IMR-90 (cell line): ENCODE measurements at regions not wholly inside any gene's neighbourhood (a gene's known extent, or its start where the extent isn't known, plus 50 kb on each side); places are given as distances from the start of the nearest gene placed in this dataset.

Source experiments
- ATAC-seq: fragments of 200-7000 bp; cut with Tn5 transposase; 2 replicates; pipeline ENCODE4 v1.9.1; 2020; ENCODE audit warnings: low read depth, mild to moderate bottlenecking, moderate library complexity
- BruUV-seq: library from RNA; stranded (reverse); fragments of 400-500 nt; replicated peaks from 2 replicates; lab custom pipeline; 2021; lab: Mats Ljungman, UMichigan
- CTCF ChIA-PET: fragments of 300-600 bp; formaldehyde crosslinking; extraction: SDS; loops from one replicate; lab custom pipeline; 2021; ENCODE audit warnings: antibody characterized with exemption; lab: Yijun Ruan, JAX
- POLR2A ChIA-PET: fragments of 300-600 bp; sonication (Branson Sonifier 250); formaldehyde crosslinking; loops from one replicate; lab custom pipeline; 2022; ENCODE audit warnings: antibody characterized with exemption; ENCODE audit not compliant: unreplicated experiment; lab: Charles Lee
- DNase-seq: peaks from one replicate; pipeline ENCODE4 v3.0.0; 2013
- H2AFZ ChIP-seq: replicated peaks from 2 replicates; pipeline ENCODE3; 2013; ENCODE audit warnings: low read length, mild to moderate bottlenecking; ENCODE audit not compliant: poor library complexity
- H2AK5ac ChIP-seq: 2 replicates; pipeline ENCODE4 v1.6.1; 2013; ENCODE audit warnings: low read depth, low read length, inconsistent platforms
- H2AK9ac ChIP-seq: replicated peaks from 2 replicates; pipeline ENCODE3; 2013; ENCODE audit warnings: mild to moderate bottlenecking, low read depth, low read length, moderate library complexity; ENCODE audit not compliant: poor library complexity
- H2BK120ac ChIP-seq: 2 replicates; pipeline ENCODE4 v1.6.1; 2013; ENCODE audit warnings: low read depth, low read length, inconsistent platforms
- H2BK15ac ChIP-seq: 3 replicates; pipeline ENCODE4 v1.6.1; 2013; ENCODE audit warnings: low read depth, low read length, inconsistent platforms
- H2BK20ac ChIP-seq: 2 replicates; pipeline ENCODE4 v1.6.1; 2013; ENCODE audit warnings: low read depth, mild to moderate bottlenecking, inconsistent platforms, low read length, moderate library complexity
- H2BK5ac ChIP-seq: 2 replicates; pipeline ENCODE4 v1.6.1; 2013; ENCODE audit warnings: mild to moderate bottlenecking, low read depth, low read length, inconsistent platforms; ENCODE audit not compliant: poor library complexity, severe bottlenecking
- H3K14ac ChIP-seq: replicated peaks from 2 replicates; pipeline ENCODE4 v1.6.1; 2013; ENCODE audit warnings: low read depth, low read length, inconsistent platforms
- H3K18ac ChIP-seq: 2 replicates; pipeline ENCODE4 v1.6.1; 2013; ENCODE audit warnings: low read depth, low read length, control low read depth
- H3K23ac ChIP-seq: 2 replicates; pipeline ENCODE4 v1.6.1; 2013; ENCODE audit warnings: low read depth, low read length, inconsistent platforms
- H3K27ac ChIP-seq: 2 replicates; pipeline ENCODE4 v1.5.1; 2013; ENCODE audit warnings: mild to moderate bottlenecking, control low read depth, low read length; ENCODE audit not compliant: insufficient read depth
- H3K27me3 ChIP-seq: 2 replicates; pipeline ENCODE4 v1.6.1; 2013; ENCODE audit warnings: low read length; ENCODE audit not compliant: control insufficient read depth, insufficient read depth
- H3K36me3 ChIP-seq: 2 replicates; pipeline ENCODE4 v1.6.1; 2013; ENCODE audit warnings: low read length, mixed read lengths; ENCODE audit not compliant: control insufficient read depth, insufficient read depth
- H3K4ac ChIP-seq: 2 replicates; pipeline ENCODE4 v1.6.1; 2013; ENCODE audit warnings: low read depth, low read length, inconsistent platforms
- H3K4me1 ChIP-seq: 2 replicates; pipeline ENCODE4 v1.6.1; 2013; ENCODE audit warnings: low read length, mixed read lengths; ENCODE audit not compliant: control insufficient read depth, insufficient read depth
- H3K4me2 ChIP-seq: 2 replicates; pipeline ENCODE4 v1.6.1; 2013; ENCODE audit warnings: low read depth, mild to moderate bottlenecking, control low read depth, low read length, moderate library complexity
- H3K4me3 ChIP-seq: 2 replicates; pipeline ENCODE4 v1.5.1; 2013; ENCODE audit warnings: low read depth, mild to moderate bottlenecking, control low read depth, low read length, moderate library complexity; ENCODE audit not compliant: insufficient read depth
- H3K56ac ChIP-seq: 2 replicates; pipeline ENCODE4 v1.6.1; 2013; ENCODE audit warnings: low read length, inconsistent platforms; ENCODE audit not compliant: insufficient read depth; ENCODE audit errors: extremely low read depth
- H3K79me1 ChIP-seq, 2 experiments: 2 replicates each; pipeline ENCODE4 v1.6.1; 2013; ENCODE audit warnings: low read length in 2 of 2, inconsistent platforms in 1 of 2, low read depth in 1 of 2
- H3K9ac ChIP-seq: 2 replicates; pipeline ENCODE4 v1.6.1; 2013; ENCODE audit warnings: low read depth, low read length, control low read depth
- H3K9me1 ChIP-seq: 2 replicates; pipeline ENCODE4 v1.6.1; 2013; ENCODE audit warnings: low read length, inconsistent platforms; ENCODE audit not compliant: insufficient read depth
- H3K9me3 ChIP-seq: 2 replicates; pipeline ENCODE4 v1.6.1; 2013; ENCODE audit warnings: low read length; ENCODE audit not compliant: control insufficient read depth, insufficient read depth
- H4K20me1 ChIP-seq: 2 replicates; pipeline ENCODE4 v1.6.1; 2013; ENCODE audit warnings: low read length, inconsistent platforms; ENCODE audit not compliant: insufficient read depth
- H4K5ac ChIP-seq: 2 replicates; pipeline ENCODE4 v1.6.1; 2013; ENCODE audit warnings: mild to moderate bottlenecking, low read depth, low read length, control low read depth
- H4K8ac ChIP-seq, 2 experiments: 2 replicates each; pipeline ENCODE4 v1.6.1; 2013; ENCODE audit warnings: low read depth in 2 of 2, low read length in 2 of 2, control low read depth in 1 of 2, inconsistent platforms in 1 of 2
- H4K91ac ChIP-seq: 2 replicates; pipeline ENCODE4 v1.6.1; 2013; ENCODE audit warnings: low read depth, low read length, inconsistent platforms; ENCODE audit not compliant: insufficient read depth
- CEBPB ChIP-seq: IDR thresholded peaks from 2 replicates; pipeline ENCODE4 v1.6.1; 2012; ENCODE audit warnings: low read depth, low read length, improper control_type of control experiment
- CHD1 ChIP-seq: IDR thresholded peaks from 2 replicates; pipeline ENCODE4 v1.6.1; 2012; ENCODE audit warnings: low read depth, low read length, improper control_type of control experiment
- CTCF ChIP-seq: conservative IDR thresholded peaks from 2 replicates; pipeline ENCODE4 v1.5.1; 2012; ENCODE audit warnings: mild to moderate bottlenecking, low read depth, low read length, improper control_type of control experiment
- ELK1 ChIP-seq: fragments of 150-350 bp; IDR thresholded peaks from 2 replicates; pipeline ENCODE4 v1.6.1; 2016; ENCODE audit warnings: low read depth, mild to moderate bottlenecking, low read length, moderate library complexity, borderline replicate concordance
- FOS ChIP-seq: fragments of 150-350 bp; IDR thresholded peaks from 2 replicates; pipeline ENCODE4 v1.6.1; 2016; ENCODE audit warnings: low read depth, low read length
- MAZ ChIP-seq: IDR thresholded peaks from 2 replicates; pipeline ENCODE4 v1.6.1; 2012; ENCODE audit warnings: low read depth, mild to moderate bottlenecking, low read length, improper control_type of control experiment, moderate library complexity, borderline replicate concordance
- POLR2A ChIP-seq: IDR thresholded peaks from 2 replicates; pipeline ENCODE4 v1.6.1; 2012; ENCODE audit warnings: mild to moderate bottlenecking, low read depth, low read length
- RCOR1 ChIP-seq: IDR thresholded peaks from 2 replicates; pipeline ENCODE4 v1.6.1; 2012; ENCODE audit warnings: mild to moderate bottlenecking, low read length, improper control_type of control experiment; ENCODE audit not compliant: insufficient replicate concordance
- USF2 ChIP-seq: fragments of 150-350 bp; IDR thresholded peaks from 2 replicates; pipeline ENCODE4 v1.6.1; 2017; ENCODE audit warnings: mild to moderate bottlenecking, antibody characterized with exemption, low read length, low read depth
- WGBS, 2 experiments: methylation state at CpG; one replicate each; pipeline versions ENCODE4 v1.1.5 to v1.1.7; 2013; ENCODE audit warnings: missing lambda C conversion rate in 2 of 2; ENCODE audit not compliant: insufficient read length in 1 of 2; ENCODE audit errors: extremely low coverage in 2 of 2; 5-methylcytosine and 5-hydroxymethylcytosine counted together
- dilution Hi-C: fragments of 300-500 bp; cut with HindIII; formaldehyde crosslinking; loops from one replicate; pipeline ENCODE4 v1.14.3; 2018; ENCODE audit warnings: low sequenced_read_pairs; ENCODE audit not compliant: unreplicated experiment
- in situ Hi-C: fragments of 300-500 bp; cut with MboI; formaldehyde crosslinking; loops from 3 replicates; pipeline ENCODE4 v1.14.3; 2019; ENCODE audit warnings: low sequenced_read_pairs, inconsistent platforms, mixed read lengths
- intact Hi-C: fragments of 100-400 bp; cut with micrococcal nuclease; formaldehyde crosslinking; loops from 2 replicates; pipeline ENCODE4 v1.10.0; 2022

- H3K9ac ChIP-seq = no peak overlapping the region
- no peak overlapping the region for H3K23ac ChIP-seq
- no peak overlapping the region for H3K4me2 ChIP-seq
- H3K4me3 ChIP-seq = no peak overlapping the region
- H3K79me1 ChIP-seq = no peaks in the 10 kb centered on the region
- in situ Hi-C loops = no loop called here
- dilution Hi-C loops = no loop called here
- POLR2A ChIA-PET = no interaction called here
- H4K8ac ChIP-seq = no peak overlapping the region
- ATAC-seq = no peak
- H3K56ac ChIP-seq = no peak overlapping the region
- no peak overlapping the region for H3K18ac ChIP-seq
- H2AK9ac ChIP-seq = no peak overlapping the region
- TF ChIP-seq RCOR1 = no peak
- TF ChIP-seq USF2 = no peak
- TF ChIP-seq CEBPB = no peak
- no peak for TF ChIP-seq POLR2A
- TF ChIP-seq MAZ = no peak
- TF ChIP-seq CHD1 = no peak
- no peak for TF ChIP-seq FOS
- no peak for TF ChIP-seq CTCF
- no peak for TF ChIP-seq ELK1
- H3K9me1 ChIP-seq = no peaks in the 10 kb centered on the region; the same call in 1 of the 2 replicates
- WGBS, 2 experiments = no CpG with 5 or more reads among the region's 3 CpGs
- no peaks in the 10 kb centered on the region for H3K4me1 ChIP-seq
- no peak overlapping the region for H4K91ac ChIP-seq
- no peaks in the 10 kb centered on the region for H3K27me3 ChIP-seq
- intact Hi-C loops = no loop called here
- no peak overlapping the region for H2BK120ac ChIP-seq
- DNase-seq = no peak
- H4K20me1 ChIP-seq = no peaks in the 10 kb centered on the region
- H2AFZ ChIP-seq = no peak overlapping the region
- no peak overlapping the region for H4K5ac ChIP-seq
- H2AK5ac ChIP-seq = no peak overlapping the region
- H3K27ac ChIP-seq = no peak overlapping the region
- no TSS peak for BruUV-seq
- no peak overlapping the region for H3K4ac ChIP-seq
- no peak overlapping the region for H2BK15ac ChIP-seq
- H3K9me3 ChIP-seq = no peaks in the 10 kb centered on the region
- no peak overlapping the region for H3K14ac ChIP-seq
- H2BK5ac ChIP-seq = no peak overlapping the region
- H3K36me3 ChIP-seq = no peaks in the 10 kb centered on the region
- H2BK20ac ChIP-seq = no peak overlapping the region
- CTCF ChIA-PET = no interaction called here
Observed at GRCh38 chr1:168836469-168836868, 107.5 kb upstream of the DPT start.
